Parathyroid adenoma (tissue), 2 donors: ENCODE measurements at regions not wholly inside any gene's neighbourhood (a gene's known extent, or its start where the extent isn't known, plus 50 kb on each side); places are given as distances from the start of the nearest gene placed in this dataset.

Source experiments
- H2AFZ ChIP-seq: fragments of 300-600 bp; sonication (generic); one replicate; pipeline ENCODE4 v1.7.0; 2017; ENCODE audit warnings: antibody characterized with exemption, mild to moderate bottlenecking
- H3K27ac ChIP-seq: fragments of 300-600 bp; sonication (generic); one replicate; pipeline ENCODE4 v1.7.0; 2017
- H3K27me3 ChIP-seq: fragments of 300-600 bp; sonication (generic); one replicate; pipeline ENCODE4 v1.7.0; 2017; ENCODE audit warnings: low read length; ENCODE audit not compliant: control insufficient read depth, insufficient read depth
- H3K36me3 ChIP-seq: fragments of 300-600 bp; sonication (generic); one replicate; pipeline ENCODE4 v1.7.0; 2017; ENCODE audit warnings: low read length; ENCODE audit not compliant: control insufficient read depth, insufficient read depth
- H3K4me1 ChIP-seq: fragments of 300-600 bp; sonication (generic); one replicate; pipeline ENCODE4 v1.7.0; 2017; ENCODE audit warnings: control low read depth
- H3K4me2 ChIP-seq: fragments of 300-600 bp; sonication (generic); one replicate; pipeline ENCODE4 v1.7.0; 2017; ENCODE audit warnings: low read length
- H3K4me3 ChIP-seq: fragments of 300-600 bp; sonication (generic); one replicate; pipeline ENCODE4 v1.7.0; 2017; ENCODE audit warnings: low read depth, low read length
- H3K79me2 ChIP-seq: fragments of 300-600 bp; sonication (generic); one replicate; pipeline ENCODE4 v1.7.0; 2017; ENCODE audit warnings: control low read depth
- H3K9ac ChIP-seq: fragments of 300-600 bp; sonication (generic); one replicate; pipeline ENCODE4 v1.7.0; 2017; ENCODE audit warnings: mild to moderate bottlenecking
- H3K9me3 ChIP-seq: fragments of 300-600 bp; sonication (generic); one replicate; pipeline ENCODE4 v1.7.0; 2017; ENCODE audit warnings: low read length; ENCODE audit not compliant: control insufficient read depth
- TF ChIP-seq, protein P1 (sequence below): fragments of 300-600 bp; sonication (generic); IDR thresholded peaks from one replicate; pipeline ENCODE4 v1.7.0; 2017; ENCODE audit warnings: antibody characterized with exemption, mild to moderate bottlenecking
- donor health status: primary hyperparathyroidism.

DNA sequence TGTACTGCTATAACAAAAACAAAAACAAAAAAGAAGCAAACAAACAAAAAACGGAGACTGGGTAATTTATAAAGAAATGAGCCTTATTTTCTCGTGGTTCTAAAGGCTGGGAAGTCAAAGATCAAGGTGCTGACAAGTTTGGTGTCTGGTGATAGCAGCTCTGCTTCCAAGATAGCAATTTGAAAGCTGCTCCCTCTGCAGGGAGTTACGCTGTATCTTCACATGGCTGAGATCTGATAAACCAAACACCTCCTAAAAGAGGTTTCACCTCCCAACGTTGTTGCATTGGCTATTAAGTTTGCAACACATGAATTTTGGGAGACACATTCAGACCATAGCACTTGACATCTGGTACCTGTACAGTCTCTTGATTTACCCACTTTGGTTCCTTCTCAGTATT is 854.2 kb downstream of the CENPC start:
- Histone ChIP-seq H3K4me1 (no peaks in the 10 kb centered on the region), H3K27me3 (no peaks in the 10 kb centered on the region), H3K4me2 (no peak overlapping the region), H2AFZ (no peak overlapping the region), H3K36me3 (no peaks in the 10 kb centered on the region), H3K9me3 (no peaks in the 10 kb centered on the region), H3K79me2 (no peaks in the 10 kb centered on the region), H3K27ac (no peak overlapping the region), H3K4me3 (no peak overlapping the region), H3K9ac (no peak overlapping the region)
- TF ChIP-seq, protein P1, sequence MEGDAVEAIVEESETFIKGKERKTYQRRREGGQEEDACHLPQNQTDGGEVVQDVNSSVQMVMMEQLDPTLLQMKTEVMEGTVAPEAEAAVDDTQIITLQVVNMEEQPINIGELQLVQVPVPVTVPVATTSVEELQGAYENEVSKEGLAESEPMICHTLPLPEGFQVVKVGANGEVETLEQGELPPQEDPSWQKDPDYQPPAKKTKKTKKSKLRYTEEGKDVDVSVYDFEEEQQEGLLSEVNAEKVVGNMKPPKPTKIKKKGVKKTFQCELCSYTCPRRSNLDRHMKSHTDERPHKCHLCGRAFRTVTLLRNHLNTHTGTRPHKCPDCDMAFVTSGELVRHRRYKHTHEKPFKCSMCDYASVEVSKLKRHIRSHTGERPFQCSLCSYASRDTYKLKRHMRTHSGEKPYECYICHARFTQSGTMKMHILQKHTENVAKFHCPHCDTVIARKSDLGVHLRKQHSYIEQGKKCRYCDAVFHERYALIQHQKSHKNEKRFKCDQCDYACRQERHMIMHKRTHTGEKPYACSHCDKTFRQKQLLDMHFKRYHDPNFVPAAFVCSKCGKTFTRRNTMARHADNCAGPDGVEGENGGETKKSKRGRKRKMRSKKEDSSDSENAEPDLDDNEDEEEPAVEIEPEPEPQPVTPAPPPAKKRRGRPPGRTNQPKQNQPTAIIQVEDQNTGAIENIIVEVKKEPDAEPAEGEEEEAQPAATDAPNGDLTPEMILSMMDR: no peak

DNA sequence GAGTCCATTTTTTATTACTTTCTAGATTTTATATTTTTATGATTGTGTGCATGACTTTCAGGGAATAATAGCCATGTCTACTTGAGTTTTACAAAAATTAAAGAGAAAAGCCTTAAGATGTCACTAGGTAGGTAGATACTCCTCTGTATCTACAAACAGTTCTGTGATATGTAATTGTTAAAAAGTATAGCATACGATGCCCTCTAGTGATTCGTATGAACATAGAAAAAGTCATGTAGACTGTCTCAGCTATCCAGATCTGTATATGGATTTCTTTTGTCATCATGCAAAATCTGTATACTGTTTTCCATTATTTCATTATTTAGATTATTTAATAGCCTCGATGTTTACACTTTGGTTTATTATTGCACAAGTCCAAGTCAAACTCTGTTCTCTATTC is 856.6 kb downstream of the CENPC start:
- Histone ChIP-seq H3K9ac (no peak overlapping the region), H3K27me3 (no peaks in the 10 kb centered on the region), H2AFZ (no peak overlapping the region), H3K4me2 (no peak overlapping the region), H3K36me3 (no peaks in the 10 kb centered on the region), H3K4me3 (no peak overlapping the region), H3K4me1 (no peaks in the 10 kb centered on the region), H3K79me2 (no peaks in the 10 kb centered on the region), H3K27ac (no peak overlapping the region), H3K9me3 (no peaks in the 10 kb centered on the region)
- TF ChIP-seq, protein P1: no peak

- Histone ChIP-seq H3K36me3 (no peaks in the 10 kb centered on the region), H3K4me1 (no peaks in the 10 kb centered on the region), H3K27ac (no peak overlapping the region), H2AFZ (no peak overlapping the region), H3K79me2 (no peaks in the 10 kb centered on the region), H3K4me3 (no peak overlapping the region), H3K9me3 (no peaks in the 10 kb centered on the region), H3K4me2 (no peak overlapping the region), H3K27me3 (no peaks in the 10 kb centered on the region), H3K9ac (no peak overlapping the region)
- TF ChIP-seq, protein P1: no peak
Measured at GRCh38 chr4:66687459-66687858, 857.8 kb downstream of the CENPC start.

- Histone ChIP-seq H3K9me3 (no peaks in the 10 kb centered on the region), H3K27ac (no peak overlapping the region), H3K4me3 (no peak overlapping the region), H3K27me3 (no peaks in the 10 kb centered on the region), H3K79me2 (no peaks in the 10 kb centered on the region), H3K4me1 (no peaks in the 10 kb centered on the region), H2AFZ (no peak overlapping the region), H3K36me3 (no peaks in the 10 kb centered on the region), H3K4me2 (no peak overlapping the region), H3K9ac (no peak overlapping the region)
- TF ChIP-seq, protein P1: no peak
Measured at GRCh38 chr4:66681962-66682361, 863.3 kb downstream of the CENPC start.

- Histone ChIP-seq H3K36me3 (no peaks in the 10 kb centered on the region), H3K4me2 (no peak overlapping the region), H3K79me2 (no peaks in the 10 kb centered on the region), H3K27me3 (no peaks in the 10 kb centered on the region), H3K4me1 (no peaks in the 10 kb centered on the region), H3K4me3 (no peak overlapping the region), H3K9me3 (no peaks in the 10 kb centered on the region), H2AFZ (no peak overlapping the region), H3K27ac (no peak overlapping the region), H3K9ac (no peak overlapping the region)
- TF ChIP-seq, protein P1: no peak
Measured at GRCh38 chr4:66667249-66667648, 878.1 kb downstream of the CENPC start.
